GM18507 (cell line): ENCODE measurements at regions not wholly inside any gene's neighbourhood (a gene's known extent, or its start where the extent isn't known, plus 50 kb on each side); places are given as distances from the start of the nearest gene placed in this dataset.
"Not testable (repeated sequence)": the region's sequence is repeated elsewhere in the genome, so short reads cannot be mapped to it uniquely, and the experiment has no call there.

Source experiments
- DNase-seq: peaks from one replicate; pipeline ENCODE4 v3.0.0; 2011; ENCODE audit warnings: low read depth; ENCODE audit not compliant: insufficient read length; ENCODE audit errors: extremely low spot score
- FAIRE-seq: peaks from 2 replicates; lab custom pipeline; 2011; peaks lifted over from hg19 to GRCh38; lab: Jason Lieb, UNC

DNA sequence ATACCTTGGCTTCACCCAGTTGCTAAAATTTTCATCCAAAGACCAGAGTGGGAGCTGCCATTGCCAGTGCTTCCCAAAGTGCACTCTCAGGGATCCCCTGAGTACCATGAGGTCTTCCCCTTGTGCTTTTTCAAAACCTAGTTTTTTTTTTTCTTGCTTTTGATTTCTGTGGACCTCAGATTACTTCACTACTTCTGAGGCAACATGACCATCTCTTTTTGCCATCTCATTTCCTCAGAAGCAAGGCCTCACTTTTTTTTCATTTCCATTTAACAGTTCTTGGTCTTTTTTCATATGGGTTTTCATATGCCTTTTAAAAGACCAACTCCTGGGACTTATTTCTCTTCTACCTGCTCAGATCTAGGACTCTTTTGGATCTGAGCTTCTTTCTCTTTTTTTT is 64.1 kb upstream of the MMS22L start:
- DNase-seq (no peak), FAIRE-seq (no peak)

DNA sequence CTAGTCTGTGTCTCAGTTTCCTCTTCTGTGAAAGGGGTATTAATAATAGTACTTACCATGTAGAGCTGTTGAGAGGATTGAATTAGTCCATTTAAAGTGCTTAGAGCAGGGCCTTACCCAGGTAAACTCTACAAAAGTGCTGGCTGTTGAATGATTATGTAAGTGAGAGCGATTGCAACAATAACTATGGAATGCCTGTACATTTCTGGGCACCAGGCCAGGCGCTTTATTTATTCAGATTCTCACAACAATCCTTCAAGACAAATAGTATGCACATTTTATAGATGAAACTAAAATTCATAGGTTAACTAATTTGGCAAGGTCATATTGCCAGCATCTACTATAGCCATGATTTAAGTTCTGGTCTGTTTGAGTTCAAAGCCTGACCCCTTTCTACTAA is 78.3 kb upstream of the MMS22L start:
- FAIRE-seq: no peak

DNA sequence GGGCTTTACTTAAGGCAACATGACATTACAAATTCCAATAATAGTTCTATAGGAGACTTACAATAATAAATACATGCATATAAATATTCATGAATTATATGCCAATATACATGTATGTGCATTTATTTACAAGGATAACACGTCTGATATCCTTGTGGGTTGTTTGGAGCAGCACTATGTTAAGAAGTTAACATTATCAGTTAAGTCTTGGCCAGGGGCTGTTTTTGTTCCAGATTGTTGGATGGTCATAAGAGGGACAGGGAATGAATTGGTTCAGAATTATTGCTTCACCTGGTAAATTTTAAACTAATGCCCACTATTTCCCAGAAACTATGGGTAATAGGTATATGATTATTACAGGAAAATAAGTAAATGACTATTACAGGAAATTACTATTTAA is 81.3 kb upstream of the MMS22L start:
- DNase-seq: no peak
- FAIRE-seq: no peak

More for the DNA sequence above, 78.3 kb upstream of the MMS22L start:
- no peak for DNase-seq

DNA sequence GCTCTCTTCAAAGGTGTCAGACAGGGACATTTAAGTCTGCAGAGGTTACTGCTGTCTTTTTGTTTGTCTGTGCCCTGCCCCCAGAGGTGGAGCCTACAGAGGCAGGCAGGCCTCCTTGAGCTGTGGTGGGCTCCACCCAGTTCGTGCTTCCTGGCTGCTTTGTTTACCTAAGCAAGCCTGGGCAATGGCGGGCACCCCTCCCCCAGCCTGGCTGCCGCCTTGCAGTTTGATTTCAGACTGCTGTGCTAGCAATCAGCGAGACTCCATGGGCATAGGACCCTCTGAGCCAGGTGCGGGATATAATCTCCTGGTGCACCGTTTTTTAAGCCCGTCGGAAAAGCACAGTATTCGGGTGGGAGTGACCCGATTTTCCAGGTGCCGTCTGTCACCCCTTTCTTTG is 99.1 kb upstream of the MMS22L start:
- not testable (repeated sequence) for DNase-seq, FAIRE-seq

DNA sequence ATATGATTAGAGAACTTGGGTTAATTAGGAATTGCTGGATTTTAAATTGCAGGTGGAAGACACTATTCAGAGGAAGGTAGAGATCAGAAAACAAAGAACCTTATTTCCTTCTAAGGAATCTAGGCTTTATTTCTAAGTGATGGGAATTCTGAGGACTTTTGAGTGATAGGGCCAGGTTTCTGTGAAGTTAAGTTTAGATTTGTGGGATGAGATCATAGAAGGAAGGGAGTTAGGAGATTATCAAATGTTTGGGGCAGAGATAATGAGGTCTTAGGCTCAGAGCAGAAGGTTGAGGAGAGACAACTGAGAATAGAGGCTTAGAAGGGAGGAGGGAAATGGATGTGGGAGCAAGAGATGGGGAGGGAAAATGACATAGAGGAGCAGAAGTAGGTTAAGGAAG is 109.7 kb upstream of the MMS22L start:
- no peak for DNase-seq

DNA sequence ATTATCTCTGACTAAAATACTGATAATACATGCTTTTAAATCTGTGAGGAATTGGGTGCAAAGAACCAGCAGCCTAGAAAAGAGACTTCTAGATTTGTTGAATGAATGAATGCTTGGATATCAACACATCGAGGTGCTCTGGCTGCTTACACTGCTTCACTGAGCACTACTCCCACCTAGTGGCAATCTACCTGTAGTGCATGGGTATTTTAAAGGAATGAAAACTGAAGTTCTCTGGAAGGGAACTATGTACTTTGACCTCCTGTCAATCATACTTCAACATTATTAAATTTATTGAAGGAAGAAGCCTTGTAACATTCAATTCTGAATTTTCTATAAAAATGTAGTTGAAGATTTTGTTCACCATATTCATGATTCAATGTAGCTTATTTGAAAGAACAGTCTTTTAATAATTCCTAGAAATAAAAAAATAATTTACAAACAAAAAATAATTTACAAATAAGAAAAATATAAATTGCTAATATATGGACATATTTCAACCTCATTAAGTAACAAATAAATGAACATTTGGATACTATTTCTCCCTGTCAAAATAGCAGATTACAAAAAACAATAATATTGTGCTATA is 111.2 kb upstream of the MMS22L start:
- peak; percentile 8 for DNase-seq
- FAIRE-seq: peak; percentile 90

More for the DNA sequence above, 109.7 kb upstream of the MMS22L start:
- no peak for FAIRE-seq

DNA sequence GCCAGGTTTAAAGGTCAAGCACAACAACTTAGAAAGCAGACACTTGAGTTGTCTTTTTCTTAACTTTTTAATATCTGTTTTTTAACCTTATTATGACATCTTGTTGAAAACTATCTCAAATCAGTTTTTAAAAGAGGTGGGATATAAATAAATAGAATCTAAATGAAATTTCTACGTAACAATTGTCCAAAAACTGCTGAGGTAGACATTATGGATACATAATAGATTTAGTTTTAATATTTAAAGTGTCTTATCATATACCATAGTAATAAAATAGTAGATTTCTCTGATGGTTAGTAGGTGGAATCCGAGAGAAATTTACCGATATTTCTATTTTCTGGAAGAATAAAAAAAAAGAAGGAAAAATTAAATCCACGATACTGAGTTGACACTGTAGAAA is 113.9 kb upstream of the MMS22L start:
- FAIRE-seq (no peak), DNase-seq (no peak)

DNA sequence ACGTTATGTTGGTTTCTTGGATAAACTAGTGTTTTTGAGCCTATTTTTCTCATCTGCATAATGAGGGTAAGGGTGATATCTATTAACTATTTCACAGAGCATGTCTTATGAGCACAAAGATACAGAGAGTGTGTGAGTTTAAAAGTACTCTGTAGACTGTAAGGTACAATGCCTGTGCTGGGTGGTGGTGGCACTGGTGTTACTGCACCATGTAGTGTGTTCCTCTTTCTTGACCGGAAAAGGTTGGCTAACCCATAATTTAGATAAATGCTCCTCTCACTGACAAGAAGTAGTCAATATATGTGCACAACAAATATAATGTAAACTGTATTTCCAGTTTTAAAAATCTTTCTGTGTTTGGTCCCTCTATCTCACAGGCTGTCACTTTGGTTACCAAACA is 116.2 kb upstream of the MMS22L start:
- FAIRE-seq (no peak), DNase-seq (no peak)

DNA sequence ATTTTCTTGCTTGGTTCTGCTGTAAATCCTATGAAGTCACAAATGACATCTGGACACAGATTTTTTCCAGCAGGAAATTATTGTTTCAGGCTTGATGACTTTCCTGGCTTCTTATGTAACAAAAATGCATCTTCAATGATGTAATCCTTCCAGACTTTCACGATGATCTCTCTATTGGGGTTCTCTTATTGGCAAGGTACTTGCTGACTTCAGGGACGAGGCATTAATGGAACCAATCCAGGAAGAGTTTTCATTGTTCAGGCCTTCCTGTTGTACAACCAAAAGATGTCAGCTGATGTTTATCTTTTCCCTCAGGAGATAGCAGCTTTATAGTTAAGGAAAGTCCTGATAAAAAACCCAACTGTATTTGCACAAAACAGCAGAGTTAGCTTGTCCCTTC is 118.5 kb upstream of the MMS22L start:
- DNase-seq: no peak
- no peak for FAIRE-seq

DNA sequence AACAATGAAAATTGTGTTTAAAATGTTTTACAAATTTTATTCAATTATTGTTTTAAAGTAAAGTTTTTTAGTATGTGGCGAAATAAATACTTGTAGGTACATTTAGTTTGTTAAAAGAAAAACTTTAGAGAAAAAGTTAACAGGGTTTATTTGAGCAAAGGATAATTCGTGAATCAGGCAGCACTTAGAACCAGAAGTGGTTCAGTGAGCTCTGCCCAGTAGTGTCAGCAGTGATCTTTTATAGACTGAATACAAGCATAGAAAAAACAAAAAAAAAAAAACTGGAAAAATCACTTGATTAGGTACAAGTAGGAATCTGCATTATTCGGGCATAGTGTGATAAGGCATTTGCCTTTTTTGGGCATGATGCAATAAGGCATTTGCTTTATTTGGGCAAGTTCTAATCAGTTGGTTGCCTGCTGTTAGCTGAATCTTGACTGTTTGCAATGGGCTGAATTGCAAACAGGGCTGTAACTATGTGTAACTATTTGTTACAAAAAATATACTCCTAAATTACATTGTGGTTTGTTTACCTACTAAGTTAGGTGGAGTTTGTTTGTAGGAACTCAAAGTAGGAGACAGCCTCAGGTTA is 122.9 kb upstream of the MMS22L start:
- DNase-seq (no peak), FAIRE-seq (no peak)

DNA sequence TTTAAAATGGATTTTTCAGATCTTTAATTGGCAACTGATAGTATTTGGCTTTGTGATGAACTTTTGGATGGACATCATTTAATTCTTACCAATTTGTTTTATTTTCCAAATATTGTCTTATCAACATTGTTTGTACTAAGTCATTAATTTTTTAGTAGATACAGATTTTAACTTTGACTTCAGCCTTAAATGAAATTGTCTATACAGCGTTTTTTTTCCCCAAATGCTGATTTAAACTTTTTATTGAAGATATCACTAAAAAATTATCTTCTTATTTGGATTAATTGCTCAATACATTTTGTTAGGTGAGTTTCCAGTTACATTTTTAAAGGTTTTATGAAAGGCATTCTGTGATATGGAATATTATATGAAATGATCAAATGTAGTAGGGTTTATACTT is 123.6 kb upstream of the MMS22L start:
- no peak for FAIRE-seq
- DNase-seq: no peak

DNA sequence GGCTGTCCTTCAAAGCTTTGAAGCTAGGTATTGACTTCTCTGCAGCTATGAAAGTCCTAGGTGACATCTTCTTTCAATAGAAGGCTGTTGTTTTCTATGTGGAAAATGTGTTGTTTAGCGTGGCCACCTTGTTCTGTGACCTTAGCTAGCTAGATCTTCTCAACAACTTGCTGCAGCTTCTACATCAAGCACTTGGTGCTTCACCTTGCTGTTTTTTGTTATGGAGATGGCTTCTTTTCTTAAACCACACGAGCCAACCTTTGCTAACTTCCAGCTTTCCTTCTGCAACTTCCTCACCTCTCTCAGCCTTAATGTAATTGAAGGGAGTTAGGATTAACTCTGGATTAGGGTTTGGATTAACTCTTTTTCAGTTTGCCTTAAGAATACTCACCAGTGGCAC is 128.6 kb upstream of the MMS22L start:
- FAIRE-seq (no peak), DNase-seq (no peak)

DNA sequence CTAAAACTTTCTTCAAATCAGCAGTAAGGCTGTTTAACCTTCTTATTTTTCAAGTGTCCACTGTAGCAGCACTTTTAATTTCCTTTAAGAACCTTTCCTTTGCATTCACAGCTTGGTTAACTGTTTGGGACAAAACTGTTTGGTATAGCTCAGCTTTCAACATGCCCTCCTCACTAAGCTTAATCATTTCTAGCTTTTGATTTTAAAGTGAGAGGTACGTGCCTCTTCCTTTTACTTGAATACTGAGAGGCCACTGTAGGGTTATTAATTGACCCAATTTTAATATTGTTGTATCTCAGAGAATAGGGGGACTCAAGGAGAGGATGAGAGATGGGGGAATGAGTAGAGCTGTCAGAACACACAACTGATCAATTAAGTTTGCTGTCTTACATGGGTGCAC is 129.5 kb upstream of the MMS22L start:
- FAIRE-seq (peak; percentile 33), DNase-seq (no peak)

DNA sequence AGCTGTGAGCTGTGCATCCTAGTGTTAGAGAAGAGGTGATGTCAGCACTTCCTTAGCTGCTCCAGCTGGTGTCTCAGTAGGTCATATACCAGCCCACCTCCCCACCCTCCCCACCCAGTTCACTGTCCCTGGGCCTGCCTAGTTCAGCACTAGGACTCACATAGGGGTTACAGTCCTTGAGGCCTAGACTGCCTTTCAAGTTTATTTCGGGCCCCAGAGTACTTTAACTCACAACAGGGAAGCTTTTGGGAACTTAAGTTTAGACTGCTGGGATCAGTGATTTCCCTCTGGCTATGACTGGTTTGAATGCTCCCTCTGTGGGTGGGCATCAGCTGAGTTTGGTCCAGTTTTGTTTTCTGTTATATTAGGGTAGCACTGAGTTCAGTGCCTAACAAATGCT is 139.2 kb upstream of the MMS22L start:
- FAIRE-seq: no peak

DNA sequence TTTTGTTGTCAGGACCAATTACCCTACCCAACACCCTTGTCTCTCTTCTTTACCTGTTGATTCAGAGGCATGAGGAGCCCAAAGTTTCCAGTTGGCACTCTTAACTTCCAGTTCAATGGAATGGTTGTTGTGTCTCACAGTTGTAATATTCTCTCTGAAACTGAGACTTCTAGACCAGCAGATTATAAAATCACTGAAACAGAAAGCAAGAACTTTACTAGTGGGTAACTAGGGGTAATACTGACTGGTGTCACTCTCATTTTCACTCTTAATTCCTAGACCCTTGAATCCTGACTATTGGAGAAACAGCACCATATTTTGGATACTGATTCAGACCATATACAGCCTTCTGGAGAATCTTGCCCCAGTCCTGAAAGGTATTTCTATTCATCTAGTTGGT is 140.2 kb upstream of the MMS22L start:
- no peak for FAIRE-seq
- no peak for DNase-seq

More for the DNA sequence above, 139.2 kb upstream of the MMS22L start:
- DNase-seq: no peak

DNA sequence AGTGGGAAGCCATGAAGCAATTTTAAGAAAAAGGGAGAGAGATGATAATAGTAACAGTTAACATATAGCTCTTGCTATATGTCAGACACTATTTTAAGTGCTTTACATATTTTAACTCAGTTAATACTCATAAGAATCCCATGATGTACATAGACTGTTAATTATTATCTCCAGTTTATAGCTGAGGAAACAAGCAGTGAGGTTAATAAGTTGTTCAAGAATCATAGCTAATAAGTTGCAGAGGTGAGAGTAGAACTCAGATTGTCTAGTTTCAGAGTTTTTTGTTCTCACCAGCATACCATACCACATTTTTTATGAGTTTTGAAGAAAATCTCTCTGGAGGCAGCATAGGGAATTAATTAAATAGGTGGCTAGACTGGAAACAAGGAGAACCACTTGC is 144.6 kb upstream of the MMS22L start:
- FAIRE-seq (peak; percentile 78), DNase-seq (peak; percentile 2)

DNA sequence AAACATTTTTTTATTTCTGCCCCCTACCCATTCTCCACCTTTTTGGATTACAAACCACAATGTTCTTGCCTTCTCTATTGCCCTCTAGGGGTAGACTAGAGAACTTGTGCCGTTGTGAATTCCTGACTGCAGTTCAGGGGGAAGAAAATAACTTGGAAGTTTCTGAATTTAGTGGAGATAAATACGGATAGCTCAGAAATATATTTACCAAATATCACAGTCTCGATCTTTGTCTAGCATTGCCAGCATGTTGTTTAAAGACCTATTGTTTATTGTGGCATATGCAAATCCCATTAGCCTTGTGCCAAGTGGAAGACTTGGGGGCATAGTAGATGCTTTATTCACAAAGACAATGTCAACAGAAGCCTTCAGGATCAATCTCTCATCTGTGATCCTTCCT is 154.1 kb upstream of the MMS22L start:
- DNase-seq (no peak), FAIRE-seq (peak; percentile 61)

DNA sequence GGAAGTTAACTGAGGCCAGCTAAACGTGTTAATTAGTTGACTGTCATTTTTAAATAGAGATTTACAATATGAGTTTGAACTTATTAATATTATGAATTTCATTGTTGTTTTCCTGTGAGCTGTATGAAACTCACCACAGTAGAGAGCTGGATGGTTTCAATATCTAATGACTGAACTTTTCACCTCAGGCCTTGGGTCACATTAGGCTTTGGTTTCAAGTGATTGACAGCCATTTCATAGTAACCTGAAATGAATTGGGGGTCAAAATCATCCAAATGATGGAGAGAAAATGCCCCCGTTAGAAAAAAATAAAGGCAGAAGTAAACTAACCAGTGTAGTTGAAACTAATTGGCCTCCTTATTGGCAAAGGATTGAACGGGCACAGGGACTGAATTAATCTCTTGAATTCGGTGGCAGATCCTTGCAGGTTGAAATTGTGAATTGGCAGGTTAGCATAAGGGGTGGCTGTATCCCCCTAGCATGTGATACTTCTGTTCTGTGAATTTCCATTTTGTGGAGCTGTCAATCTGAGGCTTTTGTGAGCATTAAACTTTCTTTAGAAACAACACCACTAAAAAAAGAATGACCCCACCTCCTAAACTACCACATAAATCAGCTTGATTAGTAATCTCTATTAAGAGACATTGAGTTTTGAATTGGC is 155.1 kb upstream of the MMS22L start:
- peak; percentile 39 for FAIRE-seq

DNA sequence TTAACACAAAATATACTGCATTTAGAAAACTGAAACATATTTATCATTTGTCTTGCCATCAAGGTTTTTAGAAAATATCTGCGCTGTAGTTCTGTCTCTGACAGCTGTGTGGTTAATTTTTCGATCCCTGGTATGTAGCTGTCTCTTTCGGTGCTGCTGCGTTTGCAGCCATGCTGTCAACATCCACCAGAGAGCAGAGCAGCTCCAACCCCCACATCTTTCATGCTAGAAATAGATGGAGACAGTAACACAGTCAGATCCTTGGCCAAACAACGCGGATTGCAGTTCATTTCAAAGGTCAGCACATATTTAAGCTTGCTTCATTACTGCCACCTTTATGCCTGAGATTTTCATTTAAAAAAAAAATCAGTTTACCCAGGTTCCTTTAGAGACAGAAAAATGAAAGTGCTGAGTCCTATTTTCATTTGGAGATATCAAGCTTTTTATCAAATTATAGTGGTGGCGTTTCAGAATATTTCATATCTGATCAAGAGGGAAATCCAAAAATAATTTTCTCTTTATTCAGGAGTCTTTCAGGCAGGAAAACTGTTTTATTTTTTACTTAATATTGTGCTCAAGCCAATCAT is 157.7 kb upstream of the MMS22L start:
- FAIRE-seq: no peak
- DNase-seq: no peak

More for the DNA sequence above, 155.1 kb upstream of the MMS22L start:
- no peak for DNase-seq

DNA sequence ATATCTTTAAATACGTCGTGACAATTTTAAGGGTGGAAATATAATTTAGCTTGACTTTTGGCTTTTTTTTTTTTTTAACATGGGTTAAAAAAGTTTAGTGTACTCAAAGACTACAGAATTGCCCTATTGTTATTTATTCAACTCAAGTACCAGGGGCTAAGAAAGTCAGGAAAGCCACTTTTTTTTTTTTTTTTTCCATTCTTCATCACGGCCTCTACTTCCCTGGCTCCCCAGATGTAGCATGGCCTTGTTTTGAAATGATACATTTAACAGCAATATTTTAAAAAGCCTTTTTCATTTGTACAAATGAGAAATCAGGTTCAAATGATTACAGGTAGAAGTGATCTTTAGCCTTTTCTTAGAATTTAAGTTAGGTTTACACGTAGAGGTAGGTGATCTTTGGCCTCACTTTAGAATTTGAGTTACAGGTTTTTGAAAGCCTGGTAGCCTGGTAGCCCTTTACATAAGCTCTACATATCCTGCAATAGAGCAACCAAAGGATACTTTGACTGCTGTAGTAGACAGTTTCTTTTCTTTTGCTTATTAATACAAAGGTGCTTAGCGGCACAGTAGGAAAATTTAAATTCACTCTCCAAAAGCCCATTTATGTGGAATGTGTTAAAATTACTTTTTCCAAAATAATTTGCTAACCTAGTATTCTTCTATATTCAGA is 160.5 kb upstream of the MMS22L start:
- DNase-seq: no peak
- FAIRE-seq: no peak
